IPS-20b (cell line): ENCODE measurements at regions not wholly inside any gene's neighbourhood (a gene's known extent, or its start where the extent isn't known, plus 50 kb on each side); places are given as distances from the start of the nearest gene placed in this dataset.

Experiments
- H3K27ac ChIP-seq: one replicate; pipeline ENCODE4 v1.5.1; 2013; ENCODE audit warnings: low read length
- H3K27me3 ChIP-seq: 2 replicates; pipeline ENCODE4 v1.6.1; 2013; ENCODE audit warnings: mild to moderate bottlenecking, low read length, inconsistent platforms; ENCODE audit not compliant: insufficient read depth
- H3K36me3 ChIP-seq: 2 replicates; pipeline ENCODE4 v1.6.1; 2013; ENCODE audit warnings: low read depth, mild to moderate bottlenecking, inconsistent platforms, low read length, moderate library complexity; ENCODE audit not compliant: insufficient read depth
- H3K4me1 ChIP-seq: 2 replicates; pipeline ENCODE4 v1.6.1; 2013; ENCODE audit warnings: mild to moderate bottlenecking, control low read depth, inconsistent platforms, low read length, moderate library complexity; ENCODE audit not compliant: insufficient read depth
- H3K4me3 ChIP-seq: 2 replicates; pipeline ENCODE4 v1.5.1; 2013; ENCODE audit warnings: mild to moderate bottlenecking, low read length, inconsistent platforms
- H3K9ac ChIP-seq: 2 replicates; pipeline ENCODE4 v1.6.1; 2013; ENCODE audit warnings: low read depth, mild to moderate bottlenecking, inconsistent platforms, low read length, moderate library complexity
- H3K9me3 ChIP-seq: 2 replicates; pipeline ENCODE4 v1.6.1; 2013; ENCODE audit warnings: mild to moderate bottlenecking, low read depth, low read length, inconsistent platforms; ENCODE audit not compliant: insufficient read depth

- Histone ChIP-seq H3K9ac (no peak overlapping the region), H3K4me3 (no peak overlapping the region), H3K36me3 (no peaks in the 10 kb centered on the region), H3K4me1 (no peaks in the 10 kb centered on the region), H3K27ac (no peak overlapping the region), H3K27me3 (no peaks in the 10 kb centered on the region), H3K9me3 (no peaks in the 10 kb centered on the region)
These were observed 79.8 kb upstream of the FBXL7 start for GRCh38 chr5:15420201-15420600.

- H3K27me3 ChIP-seq: no peaks in the 10 kb centered on the region
- no peaks in the 10 kb centered on the region for H3K4me1 ChIP-seq
- H3K27ac ChIP-seq: no peak overlapping the region
- H3K4me3 ChIP-seq: no peak overlapping the region
- H3K9me3 ChIP-seq: no peaks in the 10 kb centered on the region; the same call in 1 of the 2 replicates
- H3K9ac ChIP-seq: no peak overlapping the region
- no peaks in the 10 kb centered on the region for H3K36me3 ChIP-seq
These were observed 82.8 kb upstream of the FBXL7 start for GRCh38 chr5:15417156-15417555.

GRCh38 chr5:15406478-15406877 is 93.5 kb upstream of the FBXL7 start:
- Histone ChIP-seq H3K36me3 (no peaks in the 10 kb centered on the region), H3K27me3 (no peaks in the 10 kb centered on the region), H3K27ac (no peak overlapping the region), H3K9ac (no peak overlapping the region), H3K9me3 (peaks cover 3% of the 10 kb centered on the region; the same call in 1 of the 2 replicates), H3K4me1 (no peaks in the 10 kb centered on the region), H3K4me3 (no peak overlapping the region)

- H3K27ac ChIP-seq: no peak overlapping the region
- 0 out of 2 replicates have a peak, but pooled peaks cover 3% of the 10 kb centered on the region for H3K4me1 ChIP-seq
- no peaks in the 10 kb centered on the region for H3K27me3 ChIP-seq
- no peaks in the 10 kb centered on the region for H3K36me3 ChIP-seq
- H3K9ac ChIP-seq: no peak overlapping the region
- H3K9me3 ChIP-seq: peaks cover 16% of the 10 kb centered on the region; the same call in 1 of the 2 replicates
- H3K4me3 ChIP-seq: no peak overlapping the region
These were observed 106.8 kb upstream of the FBXL7 start for GRCh38 chr5:15393146-15393545.

GRCh38 chr5:15391704-15392397 is 108.1 kb upstream of the FBXL7 start:
- H3K4me1 ChIP-seq: 0 out of 2 replicates have a peak, but pooled peaks cover 3% of the 10 kb centered on the region
- no peak overlapping the region for H3K9ac ChIP-seq
- no peaks in the 10 kb centered on the region for H3K36me3 ChIP-seq
- H3K4me3 ChIP-seq: no peak overlapping the region
- peaks cover 16% of the 10 kb centered on the region; the same call in 1 of the 2 replicates for H3K9me3 ChIP-seq
- H3K27me3 ChIP-seq: no peaks in the 10 kb centered on the region
- no peak overlapping the region for H3K27ac ChIP-seq

- 0 out of 2 replicates have a peak, but pooled peaks cover 3% of the 10 kb centered on the region for H3K4me1 ChIP-seq
- no peaks in the 10 kb centered on the region for H3K27me3 ChIP-seq
- H3K27ac ChIP-seq: no peak overlapping the region
- no peak overlapping the region for H3K4me3 ChIP-seq
- no peak overlapping the region for H3K9ac ChIP-seq
- H3K36me3 ChIP-seq: no peaks in the 10 kb centered on the region
- H3K9me3 ChIP-seq: no peaks in the 10 kb centered on the region
These were observed 111.1 kb upstream of the FBXL7 start for GRCh38 chr5:15388866-15389265.

GRCh38 chr5:15387931-15388524 is 112.0 kb upstream of the FBXL7 start:
- no peaks in the 10 kb centered on the region for H3K27me3 ChIP-seq
- 0 out of 2 replicates have a peak, but pooled peaks cover 3% of the 10 kb centered on the region for H3K4me1 ChIP-seq
- H3K36me3 ChIP-seq: no peaks in the 10 kb centered on the region
- no peak overlapping the region for H3K27ac ChIP-seq
- H3K9ac ChIP-seq: no peak overlapping the region
- H3K4me3 ChIP-seq: no peak overlapping the region
- H3K9me3 ChIP-seq: no peaks in the 10 kb centered on the region

- no peaks in the 10 kb centered on the region for H3K36me3 ChIP-seq
- no peaks in the 10 kb centered on the region for H3K4me1 ChIP-seq
- no peak overlapping the region for H3K9ac ChIP-seq
- H3K9me3 ChIP-seq: no peaks in the 10 kb centered on the region
- no peak overlapping the region for H3K4me3 ChIP-seq
- H3K27me3 ChIP-seq: no peaks in the 10 kb centered on the region
- no peak overlapping the region for H3K27ac ChIP-seq
These were observed 113.9 kb upstream of the FBXL7 start for GRCh38 chr5:15386122-15386521.

- Histone ChIP-seq H3K9me3 (no peaks in the 10 kb centered on the region), H3K27ac (no peak overlapping the region), H3K4me1 (no peaks in the 10 kb centered on the region), H3K9ac (no peak overlapping the region), H3K27me3 (no peaks in the 10 kb centered on the region), H3K36me3 (no peaks in the 10 kb centered on the region), H3K4me3 (no peak overlapping the region)
These were observed 114.4 kb upstream of the FBXL7 start for GRCh38 chr5:15385553-15385952.

- H3K9me3 ChIP-seq: no peaks in the 10 kb centered on the region
- no peaks in the 10 kb centered on the region for H3K4me1 ChIP-seq
- H3K27me3 ChIP-seq: no peaks in the 10 kb centered on the region
- no peak overlapping the region for H3K4me3 ChIP-seq
- H3K36me3 ChIP-seq: no peaks in the 10 kb centered on the region
- H3K9ac ChIP-seq: no peak overlapping the region
- no peak overlapping the region for H3K27ac ChIP-seq
These were observed 114.9 kb upstream of the FBXL7 start for GRCh38 chr5:15385037-15385436.

- Histone ChIP-seq H3K9me3 (no peaks in the 10 kb centered on the region), H3K4me1 (no peaks in the 10 kb centered on the region), H3K27ac (no peak overlapping the region), H3K36me3 (no peaks in the 10 kb centered on the region), H3K27me3 (no peaks in the 10 kb centered on the region), H3K4me3 (no peak overlapping the region), H3K9ac (no peak overlapping the region)
These were observed 115.4 kb upstream of the FBXL7 start for GRCh38 chr5:15384581-15384980.

- Histone ChIP-seq H3K9ac (no peak overlapping the region), H3K4me3 (no peak overlapping the region), H3K4me1 (no peaks in the 10 kb centered on the region), H3K27ac (no peak overlapping the region), H3K9me3 (no peaks in the 10 kb centered on the region), H3K36me3 (no peaks in the 10 kb centered on the region), H3K27me3 (no peaks in the 10 kb centered on the region)
These were observed 115.8 kb upstream of the FBXL7 start for GRCh38 chr5:15384176-15384575.
